ENCODE measurements at regions not wholly inside any gene's neighbourhood (a gene's known extent, or its start where the extent isn't known, plus 50 kb on each side); places are given as distances from the start of the nearest gene placed in this dataset.

GRCh38 chr19:57016076-57016475 is 103.7 kb upstream of the USP29 start:
- Histone ChIP-seq H3K4me3 (no peak overlapping the region), H3K9me3 (no peaks in the 10 kb centered on the region), H3K36me3 (no peaks in the 10 kb centered on the region), H3K27me3 (no peaks in the 10 kb centered on the region), H3K4me1 (no peaks in the 10 kb centered on the region), H3K27ac (no peak overlapping the region)
- WGBS, 2 donors = 74% methylated on average over 27 of the region's 27 CpGs
- FAIRE-seq (no peak), ATAC-seq (no peak), DNase-seq (no peak)
- no peak for TF ChIP-seq CTCF (IDR thresholded peaks at IDR 0.05)
- intact Hi-C loops (cut with DNase I) = no loop called here

DNA sequence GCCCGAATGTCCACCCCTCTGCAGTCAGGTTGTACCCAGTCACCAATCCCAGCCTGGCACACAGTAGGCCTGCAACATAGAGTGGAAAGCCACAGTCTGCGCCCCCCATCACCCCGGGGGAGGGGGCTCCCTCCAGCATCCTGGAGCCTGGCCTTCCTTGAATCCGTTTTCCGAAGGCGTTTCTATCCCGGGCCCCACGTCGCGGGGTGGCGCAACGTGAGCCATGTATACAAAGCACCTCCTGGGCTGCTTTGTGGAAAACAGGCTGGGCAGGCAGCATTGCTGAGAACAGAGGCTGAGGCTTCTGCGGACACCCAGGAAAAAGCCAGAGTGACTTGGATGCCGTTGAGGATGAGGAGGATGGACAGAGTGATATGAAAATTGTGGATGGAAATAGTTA is 103.3 kb upstream of the USP29 start:
- no peaks in the 10 kb centered on the region for H3K36me3 ChIP-seq
- no peaks in the 10 kb centered on the region for H3K27me3 ChIP-seq
- H3K4me3 ChIP-seq = no peak overlapping the region
- 37 to 49% methylated on average over 14 of the region's 14 CpGs for WGBS, 2 donors
- TF ChIP-seq CTCF (IDR thresholded peaks at IDR 0.05) = no peak
- FAIRE-seq = no peak
- no peak for DNase-seq
- ATAC-seq = no peak
- no peaks in the 10 kb centered on the region for H3K9me3 ChIP-seq
- intact Hi-C loops (cut with DNase I) = no loop called here
- no peak overlapping the region for H3K27ac ChIP-seq
- no peaks in the 10 kb centered on the region for H3K4me1 ChIP-seq

DNA sequence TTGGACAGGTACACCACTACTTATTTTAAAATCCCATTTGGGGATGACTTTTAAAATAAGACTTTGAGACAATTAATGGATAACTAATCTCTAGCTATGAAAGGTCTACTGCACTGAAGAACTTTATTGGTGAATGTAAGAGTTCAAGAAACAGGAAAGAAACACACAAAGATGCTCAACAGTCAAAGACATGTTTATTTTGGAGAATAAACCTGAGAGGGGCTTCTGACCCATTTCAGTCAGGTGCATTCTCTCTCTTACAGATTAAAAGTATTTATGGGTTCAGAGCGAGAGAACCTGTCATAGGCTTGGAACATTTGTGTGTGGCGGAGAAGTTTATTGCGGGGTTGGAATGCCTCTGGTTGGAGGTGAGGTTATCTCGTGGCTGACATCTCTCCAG is 94.3 kb upstream of the USP29 start:
- DNase-seq = no peak
- Histone ChIP-seq H3K36me3 (no peaks in the 10 kb centered on the region), H3K4me3 (no peak overlapping the region), H3K4me1 (no peaks in the 10 kb centered on the region), H3K27ac (no peak overlapping the region), H3K27me3 (no peaks in the 10 kb centered on the region), H3K9me3 (no peaks in the 10 kb centered on the region)
- TF ChIP-seq CTCF (IDR thresholded peaks at IDR 0.05) = no peak
- WGBS, 2 donors = 68 to 82% methylated on average over 4 of the region's 4 CpGs
- ATAC-seq = no peak
- FAIRE-seq = no peak
- intact Hi-C loops (cut with DNase I) = no loop called here

DNA sequence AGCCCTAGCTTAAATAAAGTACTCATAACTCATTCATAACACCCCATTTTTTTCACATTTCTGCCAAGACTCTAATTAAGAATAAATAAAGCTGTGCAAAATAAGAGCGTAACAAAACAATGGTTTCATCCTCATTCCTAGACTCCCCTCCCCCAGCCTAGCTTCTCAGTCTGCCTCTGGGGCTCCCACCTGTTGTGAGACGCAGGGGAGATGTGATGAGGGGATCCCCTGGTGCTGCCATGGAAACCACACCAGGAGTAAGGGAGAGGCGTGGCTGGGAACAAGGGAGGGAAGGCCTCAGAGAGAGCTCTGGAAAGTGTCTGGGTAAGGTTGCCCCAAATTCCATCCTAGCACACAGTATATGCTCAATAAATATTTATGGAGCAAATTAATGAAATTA is 93.3 kb upstream of the USP29 start:
- H3K9me3 ChIP-seq = no peaks in the 10 kb centered on the region
- FAIRE-seq = no peak

DNA sequence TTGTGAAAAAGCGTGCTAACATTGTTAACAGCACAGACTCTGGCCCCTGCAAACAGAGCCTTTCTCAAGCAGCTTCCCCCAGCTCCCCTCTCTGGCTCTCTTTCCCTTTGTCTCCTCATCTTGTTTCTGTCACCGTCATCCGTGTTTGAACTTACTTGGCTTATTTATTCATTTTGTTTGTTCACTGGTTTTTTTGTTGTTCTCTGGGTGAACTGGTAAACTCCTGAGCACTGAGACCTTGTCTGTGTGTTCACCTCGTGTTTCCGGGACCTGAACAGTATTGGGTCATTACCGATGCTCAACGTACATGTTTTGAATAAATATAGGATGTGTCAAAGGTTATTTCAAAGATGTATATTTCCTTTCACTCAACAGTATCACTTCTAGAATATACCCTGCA is 92.4 kb upstream of the USP29 start:
- FAIRE-seq (no peak), ATAC-seq (no peak), DNase-seq (no peak)
- Histone ChIP-seq H3K9me3 (no peaks in the 10 kb centered on the region), H3K36me3 (no peaks in the 10 kb centered on the region), H3K27ac (no peak overlapping the region), H3K4me3 (no peak overlapping the region), H3K4me1 (no peaks in the 10 kb centered on the region), H3K27me3 (no peaks in the 10 kb centered on the region)
- intact Hi-C loops (cut with DNase I) = no loop called here
- WGBS, 2 donors = 44 to 49% methylated on average over 7 of the region's 7 CpGs
- TF ChIP-seq CTCF (IDR thresholded peaks at IDR 0.05) = no peak

More for the DNA sequence above, 93.3 kb upstream of the USP29 start:
- 60 to 70% methylated on average over 3 of the region's 3 CpGs for WGBS, 2 donors
- H3K4me3 ChIP-seq = no peak overlapping the region
- no peak for DNase-seq
- H3K27me3 ChIP-seq = no peaks in the 10 kb centered on the region
- TF ChIP-seq CTCF (IDR thresholded peaks at IDR 0.05) = no peak
- H3K27ac ChIP-seq = no peak overlapping the region
- intact Hi-C loops (cut with DNase I) = no loop called here
- no peak for ATAC-seq
- H3K4me1 ChIP-seq = no peaks in the 10 kb centered on the region
- no peaks in the 10 kb centered on the region for H3K36me3 ChIP-seq

All from pancreas (tissue), 10 donors.